NT2/D1 (cell line): ENCODE measurements at regions not wholly inside any gene's neighbourhood (a gene's known extent, or its start where the extent isn't known, plus 50 kb on each side); places are given as distances from the start of the nearest gene placed in this dataset.

Source experiments
- DNase-seq: peaks from one replicate; pipeline ENCODE4 v3.0.0-alpha.2; 2011; ENCODE audit warnings: low read depth, low spot score
- H3K27me3 ChIP-seq: 2 replicates; pipeline ENCODE4 v1.6.0; 2011; ENCODE audit warnings: mild to moderate bottlenecking; ENCODE audit not compliant: insufficient read length, insufficient read depth
- H3K36me3 ChIP-seq: 2 replicates; pipeline ENCODE4 v1.6.1; 2011; ENCODE audit warnings: mild to moderate bottlenecking, low read length, mixed read lengths; ENCODE audit not compliant: insufficient read depth, insufficient read length
- H3K4me1 ChIP-seq: 2 replicates; pipeline ENCODE4 v1.5.1; 2011; ENCODE audit not compliant: insufficient read depth, insufficient read length
- H3K4me3 ChIP-seq: 2 replicates; pipeline ENCODE4 v1.5.1; 2011; ENCODE audit warnings: low read depth; ENCODE audit not compliant: insufficient read length
- H3K9ac ChIP-seq: 2 replicates; pipeline ENCODE4 v1.6.0; 2011; ENCODE audit warnings: low read depth; ENCODE audit not compliant: insufficient read length
- H3K9me3 ChIP-seq: 2 replicates; pipeline ENCODE4 v1.5.1; 2011; ENCODE audit warnings: mild to moderate bottlenecking, low read length; ENCODE audit not compliant: insufficient read depth
- SUZ12 ChIP-seq: IDR thresholded peaks from 2 replicates; pipeline ENCODE4 v1.6.1; 2011; ENCODE audit not compliant: insufficient read length, insufficient read depth; ENCODE audit errors: extremely low read depth
- YY1 ChIP-seq: IDR thresholded peaks from 2 replicates; pipeline ENCODE4 v1.6.1; 2011; ENCODE audit not compliant: insufficient read length, insufficient read depth
- ZNF274 ChIP-seq: IDR thresholded peaks from 2 replicates; pipeline ENCODE4 v1.6.1; 2011; ENCODE audit warnings: mild to moderate bottlenecking, low read depth, low read length

GRCh38 chr20:52817981-52818380, 154.2 kb upstream of the TSHZ2 start:
- no peaks in the 10 kb centered on the region for H3K36me3 ChIP-seq
- H3K9me3 ChIP-seq: no peaks in the 10 kb centered on the region
- DNase-seq: no peak
- no peak overlapping the region for H3K4me3 ChIP-seq
- no peaks in the 10 kb centered on the region for H3K4me1 ChIP-seq
- no peak for TF ChIP-seq ZNF274
- H3K9ac ChIP-seq: no peak overlapping the region
- no peaks in the 10 kb centered on the region for H3K27me3 ChIP-seq

DNA sequence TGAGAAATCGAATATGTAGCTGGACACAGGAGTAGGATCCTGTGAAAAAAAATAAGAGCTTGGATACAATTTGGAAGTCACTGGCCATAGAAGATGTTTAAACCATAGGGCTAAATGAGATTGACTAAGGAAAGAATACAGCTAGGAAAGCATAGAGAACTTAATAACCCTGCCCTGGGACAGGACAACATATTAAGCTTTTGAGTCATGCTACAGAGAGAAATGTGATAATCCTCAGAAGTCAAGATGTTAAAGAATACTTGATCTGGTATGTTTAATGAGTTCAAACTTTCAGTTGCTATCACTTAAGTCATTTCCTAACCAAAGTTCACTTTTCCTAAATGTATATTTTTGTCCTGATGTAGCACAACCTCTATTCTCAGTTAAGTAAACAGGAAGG, 154.6 kb upstream of the TSHZ2 start:
- DNase-seq: no peak
- H3K36me3 ChIP-seq: no peaks in the 10 kb centered on the region
- no peaks in the 10 kb centered on the region for H3K4me1 ChIP-seq
- H3K9ac ChIP-seq: no peak overlapping the region
- no peak overlapping the region for H3K4me3 ChIP-seq
- no peak for TF ChIP-seq ZNF274
- TF ChIP-seq YY1: no peak
- no peak for TF ChIP-seq SUZ12
- H3K9me3 ChIP-seq: no peaks in the 10 kb centered on the region
- H3K27me3 ChIP-seq: no peaks in the 10 kb centered on the region

DNA sequence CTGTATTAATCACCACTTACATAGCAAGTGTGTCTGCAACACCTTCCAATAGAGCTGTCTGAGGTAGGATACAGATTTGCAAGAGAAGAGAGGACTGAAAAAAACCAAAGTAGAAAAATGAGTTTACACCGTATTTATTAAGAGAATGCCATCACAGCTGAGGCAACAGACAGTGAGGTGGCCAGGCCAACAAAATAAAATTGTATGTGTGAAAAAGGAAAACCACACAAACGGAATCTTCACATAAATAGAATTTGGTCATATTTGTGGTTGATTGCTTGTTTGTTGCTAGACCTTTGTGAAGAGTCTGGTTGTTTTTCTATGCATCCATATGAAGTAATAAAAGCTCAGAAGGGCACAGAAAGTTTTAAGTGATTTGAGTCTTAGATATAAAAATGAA, 157.8 kb upstream of the TSHZ2 start:
- Histone ChIP-seq H3K9me3 (no peaks in the 10 kb centered on the region), H3K4me1 (no peaks in the 10 kb centered on the region), H3K9ac (no peak overlapping the region), H3K4me3 (no peak overlapping the region), H3K27me3 (no peaks in the 10 kb centered on the region), H3K36me3 (no peaks in the 10 kb centered on the region)
- TF ChIP-seq SUZ12: no peak
- no peak for TF ChIP-seq ZNF274
- TF ChIP-seq YY1: no peak
- no peak for DNase-seq

DNA sequence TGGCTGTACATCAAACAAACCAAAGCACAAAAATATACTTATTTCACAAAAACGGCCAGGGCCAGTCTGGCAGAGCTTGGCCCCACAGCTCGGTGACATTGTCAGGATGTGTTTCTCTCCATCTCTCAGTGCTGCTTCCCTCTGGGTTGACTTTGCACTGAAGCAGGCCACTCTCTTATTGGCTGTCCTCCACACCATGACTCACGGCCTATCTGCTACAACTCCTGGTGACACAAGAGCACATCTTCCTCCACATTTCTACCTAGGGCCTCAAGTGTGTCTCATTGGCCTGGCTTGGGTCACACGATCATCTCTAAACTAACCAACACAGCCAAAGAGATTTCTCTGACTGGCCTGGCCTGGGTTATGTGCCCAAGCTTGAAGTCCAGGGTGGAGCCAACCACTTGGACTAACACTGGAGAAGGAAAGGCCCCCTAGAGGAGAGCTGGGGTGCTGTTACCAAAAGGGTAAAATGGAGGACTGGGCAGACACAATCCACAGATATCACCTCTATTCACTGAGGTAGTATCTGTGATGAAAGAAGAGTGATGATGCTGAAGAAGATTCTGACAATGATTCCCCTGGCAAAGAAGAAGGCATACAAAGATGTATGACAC, 159.8 kb upstream of the TSHZ2 start:
- Histone ChIP-seq H3K4me1 (no peaks in the 10 kb centered on the region), H3K4me3 (no peak overlapping the region), H3K9me3 (no peaks in the 10 kb centered on the region), H3K27me3 (no peaks in the 10 kb centered on the region), H3K9ac (no peak overlapping the region), H3K36me3 (no peaks in the 10 kb centered on the region)
- no peak for DNase-seq
- TF ChIP-seq ZNF274: no peak
- no peak for TF ChIP-seq YY1
- no peak for TF ChIP-seq SUZ12

DNA sequence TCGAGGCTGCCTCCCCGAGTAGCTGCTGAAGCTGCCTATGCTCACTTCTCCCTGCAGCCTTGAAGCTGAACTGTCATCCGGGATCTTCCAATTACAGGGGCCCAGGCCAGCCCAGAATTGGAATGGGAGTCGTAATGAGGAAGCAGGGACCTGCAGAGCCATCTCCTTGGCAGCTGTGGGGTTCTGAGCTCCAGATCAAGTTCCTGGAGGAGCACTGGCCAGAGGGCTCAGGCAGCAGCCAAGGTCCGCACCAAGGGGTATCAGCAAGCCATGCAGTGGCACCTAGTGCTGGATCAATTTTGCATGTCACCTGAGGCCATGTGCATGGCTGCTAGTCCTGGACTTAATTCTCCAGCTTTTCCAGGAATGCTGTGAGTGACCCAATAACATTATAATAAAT, 163.2 kb upstream of the TSHZ2 start:
- H3K27me3 ChIP-seq: no peaks in the 10 kb centered on the region
- DNase-seq: no peak
- no peak for TF ChIP-seq ZNF274
- no peak for TF ChIP-seq YY1
- TF ChIP-seq SUZ12: no peak

GRCh38 chr20:52806918-52807317, 165.2 kb upstream of the TSHZ2 start:
- no peak overlapping the region for H3K9ac ChIP-seq
- H3K9me3 ChIP-seq: no peaks in the 10 kb centered on the region
- no peak for DNase-seq
- TF ChIP-seq SUZ12: no peak
- TF ChIP-seq YY1: no peak
- no peak for TF ChIP-seq ZNF274
- H3K27me3 ChIP-seq: no peaks in the 10 kb centered on the region
- H3K4me1 ChIP-seq: no peaks in the 10 kb centered on the region
- H3K36me3 ChIP-seq: no peaks in the 10 kb centered on the region
- H3K4me3 ChIP-seq: no peak overlapping the region

More for the DNA sequence above, 163.2 kb upstream of the TSHZ2 start:
- Histone ChIP-seq H3K4me1 (no peaks in the 10 kb centered on the region), H3K36me3 (no peaks in the 10 kb centered on the region), H3K4me3 (no peak overlapping the region), H3K9ac (no peak overlapping the region), H3K9me3 (no peaks in the 10 kb centered on the region)

GRCh38 chr20:52805843-52806242, 166.3 kb upstream of the TSHZ2 start:
- no peak for DNase-seq
- no peaks in the 10 kb centered on the region for H3K27me3 ChIP-seq
- no peaks in the 10 kb centered on the region for H3K36me3 ChIP-seq
- no peak overlapping the region for H3K4me3 ChIP-seq
- no peaks in the 10 kb centered on the region for H3K4me1 ChIP-seq
- H3K9me3 ChIP-seq: no peaks in the 10 kb centered on the region
- no peak overlapping the region for H3K9ac ChIP-seq
- TF ChIP-seq YY1 (no peak), ZNF274 (no peak), SUZ12 (no peak)

DNA sequence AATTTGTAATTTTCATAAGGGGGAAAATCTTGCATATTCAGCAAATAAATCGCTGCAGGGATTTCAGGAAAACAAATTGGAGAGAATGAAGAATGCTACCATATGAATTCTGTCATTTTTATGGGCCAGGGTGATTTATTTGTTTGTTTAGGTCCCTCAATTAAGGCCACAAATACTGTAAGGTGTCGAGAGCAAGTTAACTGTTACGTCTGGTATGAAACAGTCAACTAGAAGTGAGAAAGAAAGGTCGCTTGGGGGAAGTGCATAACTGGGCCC, 166.9 kb upstream of the TSHZ2 start:
- H3K27me3 ChIP-seq: no peaks in the 10 kb centered on the region
- H3K9ac ChIP-seq: no peak overlapping the region
- no peaks in the 10 kb centered on the region for H3K36me3 ChIP-seq
- H3K9me3 ChIP-seq: no peaks in the 10 kb centered on the region
- H3K4me3 ChIP-seq: no peak overlapping the region
- H3K4me1 ChIP-seq: no peaks in the 10 kb centered on the region
- TF ChIP-seq YY1: no peak
- TF ChIP-seq ZNF274: no peak
- no peak for DNase-seq
